ENCODE measurements at regions not wholly inside any gene's neighbourhood (a gene's known extent, or its start where the extent isn't known, plus 50 kb on each side); places are given as distances from the start of the nearest gene placed in this dataset.

- no peak overlapping the region for H3K27ac Mint-ChIP-seq
These were observed 1015.7 kb downstream of the TECRL start for GRCh38 chr4:63393544-63393943.

GRCh38 chr4:63379750-63380522 is 1029.3 kb downstream of the TECRL start:
- POLR2A ChIA-PET = no interaction called here
- H3K36me3 Mint-ChIP-seq (ENCODE audit: low read depth) = no peaks in the 10 kb centered on the region
- CTCF ChIA-PET = no interaction called here
- no peaks in the 10 kb centered on the region for H3K4me1 Mint-ChIP-seq
- H3K27ac Mint-ChIP-seq = no peak overlapping the region
- peaks cover 7% of the 10 kb centered on the region for H3K9me3 Mint-ChIP-seq
- H3K4me3 Mint-ChIP-seq = no peak overlapping the region
- DNase-seq = no peak
- no peaks in the 10 kb centered on the region for H3K27me3 Mint-ChIP-seq

More at GRCh38 chr4:63393544-63393943, 1015.7 kb downstream of the TECRL start:
- Mint-ChIP-seq H3K27me3 (no peaks in the 10 kb centered on the region), H3K36me3 (ENCODE audit: low read depth) (no peaks in the 10 kb centered on the region), H3K4me3 (no peak overlapping the region), H3K9me3 (peaks cover 3% of the 10 kb centered on the region), H3K4me1 (no peaks in the 10 kb centered on the region)
- DNase-seq = no peak
- ChIA-PET CTCF (no interaction called here), POLR2A (no interaction called here)

GRCh38 chr4:63371001-63371400 is 1038.2 kb downstream of the TECRL start:
- Mint-ChIP-seq H3K4me3 (no peak overlapping the region), H3K4me1 (no peaks in the 10 kb centered on the region), H3K27me3 (no peaks in the 10 kb centered on the region), H3K9me3 (peaks cover 8% of the 10 kb centered on the region), H3K27ac (no peak overlapping the region), H3K36me3 (ENCODE audit: low read depth) (no peaks in the 10 kb centered on the region)
- POLR2A ChIA-PET = no interaction called here
- CTCF ChIA-PET = no interaction called here
- DNase-seq = no peak

- CTCF ChIA-PET = no interaction called here
- POLR2A ChIA-PET = no interaction called here
- H3K4me3 Mint-ChIP-seq = no peak overlapping the region
- no peaks in the 10 kb centered on the region for H3K4me1 Mint-ChIP-seq
- DNase-seq = no peak
- no peaks in the 10 kb centered on the region for H3K27me3 Mint-ChIP-seq
- H3K9me3 Mint-ChIP-seq = peaks cover 2% of the 10 kb centered on the region
- H3K27ac Mint-ChIP-seq = no peak overlapping the region
- H3K36me3 Mint-ChIP-seq (ENCODE audit: low read depth) = no peaks in the 10 kb centered on the region
These were observed 1047.6 kb downstream of the TECRL start for GRCh38 chr4:63361628-63362027.

GRCh38 chr4:63361066-63361465 is 1048.2 kb downstream of the TECRL start:
- no peaks in the 10 kb centered on the region for H3K4me1 Mint-ChIP-seq
- no peak overlapping the region for H3K4me3 Mint-ChIP-seq
- no peak for DNase-seq
- no peaks in the 10 kb centered on the region for H3K27me3 Mint-ChIP-seq
- no peak overlapping the region for H3K27ac Mint-ChIP-seq
- no peaks in the 10 kb centered on the region for H3K36me3 Mint-ChIP-seq (ENCODE audit: low read depth)
- POLR2A ChIA-PET = no interaction called here
- H3K9me3 Mint-ChIP-seq = no peaks in the 10 kb centered on the region
- CTCF ChIA-PET = no interaction called here

- H3K4me3 Mint-ChIP-seq = no peak overlapping the region
- H3K27ac Mint-ChIP-seq = no peak overlapping the region
- no peaks in the 10 kb centered on the region for H3K4me1 Mint-ChIP-seq
- H3K9me3 Mint-ChIP-seq = peaks cover 26% of the 10 kb centered on the region
- CTCF ChIA-PET = no interaction called here
- no peaks in the 10 kb centered on the region for H3K27me3 Mint-ChIP-seq
- POLR2A ChIA-PET = no interaction called here
- H3K36me3 Mint-ChIP-seq (ENCODE audit: low read depth) = no peaks in the 10 kb centered on the region
- no peak for DNase-seq
These were observed 1059.6 kb downstream of the TECRL start for GRCh38 chr4:63349674-63350025.

GRCh38 chr4:63348735-63349673 is 1060.2 kb downstream of the TECRL start:
- ChIA-PET CTCF (no interaction called here), POLR2A (no interaction called here)
- H3K27ac Mint-ChIP-seq = no peak overlapping the region
- no peak for DNase-seq
- H3K36me3 Mint-ChIP-seq (ENCODE audit: low read depth) = no peaks in the 10 kb centered on the region
- H3K4me1 Mint-ChIP-seq = no peaks in the 10 kb centered on the region
- H3K9me3 Mint-ChIP-seq = peaks cover 29% of the 10 kb centered on the region
- no peak overlapping the region for H3K4me3 Mint-ChIP-seq
- H3K27me3 Mint-ChIP-seq = no peaks in the 10 kb centered on the region

- Mint-ChIP-seq H3K36me3 (ENCODE audit: low read depth) (no peaks in the 10 kb centered on the region), H3K9me3 (peaks cover 9% of the 10 kb centered on the region), H3K27me3 (no peaks in the 10 kb centered on the region), H3K4me3 (no peak overlapping the region), H3K27ac (no peak overlapping the region), H3K4me1 (no peaks in the 10 kb centered on the region)
- ChIA-PET POLR2A (no interaction called here), CTCF (no interaction called here)
- no peak for DNase-seq
These were observed 1084.1 kb downstream of the TECRL start for GRCh38 chr4:63325140-63325539.

GRCh38 chr4:63316633-63317032 is 1092.6 kb downstream of the TECRL start:
- H3K4me3 Mint-ChIP-seq = no peak overlapping the region
- no peak overlapping the region for H3K27ac Mint-ChIP-seq
- no peaks in the 10 kb centered on the region for H3K9me3 Mint-ChIP-seq
- CTCF ChIA-PET = interaction anchor here (1.0 kb wide), 1 partner anchor 1223 kb away, joined by 3 read pairs; no protein-coding TSS in a partner anchor
- H3K27me3 Mint-ChIP-seq = no peaks in the 10 kb centered on the region
- no peak for DNase-seq
- no peaks in the 10 kb centered on the region for H3K36me3 Mint-ChIP-seq (ENCODE audit: low read depth)
- POLR2A ChIA-PET = no interaction called here
- H3K4me1 Mint-ChIP-seq = no peaks in the 10 kb centered on the region

GRCh38 chr4:63315651-63316050 is 1093.6 kb downstream of the TECRL start:
- Mint-ChIP-seq H3K4me3 (no peak overlapping the region), H3K27ac (no peak overlapping the region), H3K4me1 (no peaks in the 10 kb centered on the region), H3K27me3 (no peaks in the 10 kb centered on the region), H3K36me3 (ENCODE audit: low read depth) (no peaks in the 10 kb centered on the region), H3K9me3 (no peaks in the 10 kb centered on the region)
- no peak for DNase-seq
- POLR2A ChIA-PET = no interaction called here
- CTCF ChIA-PET = no interaction called here

- Mint-ChIP-seq H3K4me3 (no peak overlapping the region), H3K27ac (no peak overlapping the region), H3K27me3 (no peaks in the 10 kb centered on the region), H3K9me3 (no peaks in the 10 kb centered on the region), H3K36me3 (ENCODE audit: low read depth) (no peaks in the 10 kb centered on the region), H3K4me1 (no peaks in the 10 kb centered on the region)
- ChIA-PET POLR2A (no interaction called here), CTCF (no interaction called here)
- DNase-seq = no peak
These were observed 1100.6 kb downstream of the TECRL start for GRCh38 chr4:63308697-63309096.

- Mint-ChIP-seq H3K27me3 (no peaks in the 10 kb centered on the region), H3K36me3 (ENCODE audit: low read depth) (no peaks in the 10 kb centered on the region), H3K9me3 (no peaks in the 10 kb centered on the region), H3K27ac (no peak overlapping the region), H3K4me3 (no peak overlapping the region), H3K4me1 (no peaks in the 10 kb centered on the region)
- no peak for DNase-seq
- ChIA-PET POLR2A (no interaction called here), CTCF (no interaction called here)
These were observed 1106.5 kb downstream of the TECRL start for GRCh38 chr4:63302792-63303191.

GRCh38 chr4:63302078-63302477 is 1107.2 kb downstream of the TECRL start:
- Mint-ChIP-seq H3K27me3 (no peaks in the 10 kb centered on the region), H3K9me3 (no peaks in the 10 kb centered on the region), H3K4me3 (no peak overlapping the region), H3K27ac (no peak overlapping the region), H3K4me1 (no peaks in the 10 kb centered on the region), H3K36me3 (ENCODE audit: low read depth) (no peaks in the 10 kb centered on the region)
- CTCF ChIA-PET = no interaction called here
- no peak for DNase-seq
- POLR2A ChIA-PET = no interaction called here

- Mint-ChIP-seq H3K27me3 (no peaks in the 10 kb centered on the region), H3K9me3 (no peaks in the 10 kb centered on the region), H3K36me3 (ENCODE audit: low read depth) (no peaks in the 10 kb centered on the region), H3K27ac (no peak overlapping the region), H3K4me3 (no peak overlapping the region), H3K4me1 (no peaks in the 10 kb centered on the region)
- DNase-seq = no peak
- CTCF ChIA-PET = no interaction called here
- POLR2A ChIA-PET = no interaction called here
These were observed 1112.5 kb downstream of the TECRL start for GRCh38 chr4:63296773-63297172.

Measured in activated CD4-positive, alpha-beta memory T cell treated with anti-CD3 and anti-CD28 coated beads, Interleukin-2, amount 10 ng/mL, durations not matched to agents 7 days and 5 days (primary cell).